Lower leg skin (tissue), 3 donors: ENCODE measurements at regions not wholly inside any gene's neighbourhood (a gene's known extent, or its start where the extent isn't known, plus 50 kb on each side); places are given as distances from the start of the nearest gene placed in this dataset.

Experiments
- POLR2A ChIP-seq, 2 donors: fragments of 450-650 bp; IDR thresholded peaks; one replicate each; pipeline ENCODE4 v1.6.1; 2016 to 2017; ENCODE audit warnings: antibody characterized with exemption in 2 of 2, mild to moderate bottlenecking in 1 of 2, moderate library complexity in 1 of 2
- TF ChIP-seq, protein P1 (sequence below), 3 donors: fragments of 450-650 bp; IDR thresholded peaks; one replicate each; pipeline ENCODE4 v1.5.1; 2016; ENCODE audit warnings: antibody characterized with exemption in 3 of 3, mild to moderate bottlenecking in 3 of 3, moderate library complexity in 2 of 3

DNA sequence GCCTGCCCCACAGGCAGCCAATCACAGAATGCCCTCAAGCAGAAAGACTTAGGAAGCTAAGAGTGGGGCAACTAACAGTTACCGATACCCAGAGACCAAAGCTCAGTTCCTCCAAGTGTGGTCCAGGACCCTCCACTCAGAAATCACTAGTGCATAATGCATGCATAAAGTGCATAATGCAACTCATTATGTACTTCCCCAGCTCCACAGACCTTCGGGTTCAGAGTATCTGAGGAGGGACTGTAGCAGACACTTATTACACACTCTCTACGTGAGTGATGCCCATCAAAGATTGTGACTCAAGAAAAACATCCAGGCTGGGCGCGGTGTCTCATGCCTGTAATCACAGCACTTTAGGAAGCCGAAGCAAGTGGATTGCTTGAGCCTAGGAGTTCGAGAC, 328.0 kb downstream of the BCOR start:
- TF ChIP-seq, protein P1, sequence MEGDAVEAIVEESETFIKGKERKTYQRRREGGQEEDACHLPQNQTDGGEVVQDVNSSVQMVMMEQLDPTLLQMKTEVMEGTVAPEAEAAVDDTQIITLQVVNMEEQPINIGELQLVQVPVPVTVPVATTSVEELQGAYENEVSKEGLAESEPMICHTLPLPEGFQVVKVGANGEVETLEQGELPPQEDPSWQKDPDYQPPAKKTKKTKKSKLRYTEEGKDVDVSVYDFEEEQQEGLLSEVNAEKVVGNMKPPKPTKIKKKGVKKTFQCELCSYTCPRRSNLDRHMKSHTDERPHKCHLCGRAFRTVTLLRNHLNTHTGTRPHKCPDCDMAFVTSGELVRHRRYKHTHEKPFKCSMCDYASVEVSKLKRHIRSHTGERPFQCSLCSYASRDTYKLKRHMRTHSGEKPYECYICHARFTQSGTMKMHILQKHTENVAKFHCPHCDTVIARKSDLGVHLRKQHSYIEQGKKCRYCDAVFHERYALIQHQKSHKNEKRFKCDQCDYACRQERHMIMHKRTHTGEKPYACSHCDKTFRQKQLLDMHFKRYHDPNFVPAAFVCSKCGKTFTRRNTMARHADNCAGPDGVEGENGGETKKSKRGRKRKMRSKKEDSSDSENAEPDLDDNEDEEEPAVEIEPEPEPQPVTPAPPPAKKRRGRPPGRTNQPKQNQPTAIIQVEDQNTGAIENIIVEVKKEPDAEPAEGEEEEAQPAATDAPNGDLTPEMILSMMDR (IDR thresholded peaks at IDR 0.05): no peak
- TF ChIP-seq POLR2A (IDR thresholded peaks at IDR 0.05): no peak
